Esophagus squamous epithelium (tissue), 4 donors: ENCODE measurements at regions not wholly inside any gene's neighbourhood (a gene's known extent, or its start where the extent isn't known, plus 50 kb on each side); places are given as distances from the start of the nearest gene placed in this dataset.

Experiments used
- POLR2A ChIP-seq, 4 donors: fragments of 450-650 bp; IDR thresholded peaks; one replicate each; pipeline ENCODE4 v1.6.1; 2017; ENCODE audit warnings: antibody characterized with exemption in 4 of 4, mild to moderate bottlenecking in 4 of 4, moderate library complexity in 3 of 4
- TF ChIP-seq, protein P1 (sequence below), 6 experiments: fragments of 450-650 bp in 4 of 6; fragments of 200-600 bp in 2 of 6; sonication (generic) in 2 of 6; IDR thresholded peaks; one replicate each; pipeline ENCODE4 v1.5.1; 2016 to 2019; ENCODE audit warnings: antibody characterized with exemption in 6 of 6, mild to moderate bottlenecking in 4 of 6, moderate library complexity in 4 of 6

DNA sequence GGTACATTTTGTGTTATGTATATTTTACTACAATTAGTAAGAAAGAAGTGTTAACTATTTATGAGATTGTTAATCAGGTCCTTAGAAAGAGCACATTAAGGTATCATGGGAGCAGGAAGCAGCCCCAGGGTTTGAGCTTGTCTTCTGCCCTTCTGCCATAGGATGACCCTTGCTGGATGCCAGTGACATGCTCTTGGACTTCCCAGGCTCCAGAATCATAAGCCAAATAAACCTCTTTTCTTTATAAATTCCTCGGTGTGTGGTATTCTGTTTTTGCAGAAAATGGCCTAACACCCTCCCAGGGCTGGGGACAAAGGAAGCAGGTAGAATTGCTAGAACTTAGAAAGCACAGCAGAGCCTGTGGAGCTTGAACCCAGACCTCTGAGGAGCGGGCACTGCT, 164.7 kb downstream of the VRK1 start:
- TF ChIP-seq, protein P1, sequence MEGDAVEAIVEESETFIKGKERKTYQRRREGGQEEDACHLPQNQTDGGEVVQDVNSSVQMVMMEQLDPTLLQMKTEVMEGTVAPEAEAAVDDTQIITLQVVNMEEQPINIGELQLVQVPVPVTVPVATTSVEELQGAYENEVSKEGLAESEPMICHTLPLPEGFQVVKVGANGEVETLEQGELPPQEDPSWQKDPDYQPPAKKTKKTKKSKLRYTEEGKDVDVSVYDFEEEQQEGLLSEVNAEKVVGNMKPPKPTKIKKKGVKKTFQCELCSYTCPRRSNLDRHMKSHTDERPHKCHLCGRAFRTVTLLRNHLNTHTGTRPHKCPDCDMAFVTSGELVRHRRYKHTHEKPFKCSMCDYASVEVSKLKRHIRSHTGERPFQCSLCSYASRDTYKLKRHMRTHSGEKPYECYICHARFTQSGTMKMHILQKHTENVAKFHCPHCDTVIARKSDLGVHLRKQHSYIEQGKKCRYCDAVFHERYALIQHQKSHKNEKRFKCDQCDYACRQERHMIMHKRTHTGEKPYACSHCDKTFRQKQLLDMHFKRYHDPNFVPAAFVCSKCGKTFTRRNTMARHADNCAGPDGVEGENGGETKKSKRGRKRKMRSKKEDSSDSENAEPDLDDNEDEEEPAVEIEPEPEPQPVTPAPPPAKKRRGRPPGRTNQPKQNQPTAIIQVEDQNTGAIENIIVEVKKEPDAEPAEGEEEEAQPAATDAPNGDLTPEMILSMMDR (IDR thresholded peaks at IDR 0.05): no peak
- no peak for TF ChIP-seq POLR2A (IDR thresholded peaks at IDR 0.05)
